ENCODE measurements at regions not wholly inside any gene's neighbourhood (a gene's known extent, or its start where the extent isn't known, plus 50 kb on each side); places are given as distances from the start of the nearest gene placed in this dataset.
A peak's percentile ranks its signal among the peaks of the same experiment; 100 is the strongest.

DNA sequence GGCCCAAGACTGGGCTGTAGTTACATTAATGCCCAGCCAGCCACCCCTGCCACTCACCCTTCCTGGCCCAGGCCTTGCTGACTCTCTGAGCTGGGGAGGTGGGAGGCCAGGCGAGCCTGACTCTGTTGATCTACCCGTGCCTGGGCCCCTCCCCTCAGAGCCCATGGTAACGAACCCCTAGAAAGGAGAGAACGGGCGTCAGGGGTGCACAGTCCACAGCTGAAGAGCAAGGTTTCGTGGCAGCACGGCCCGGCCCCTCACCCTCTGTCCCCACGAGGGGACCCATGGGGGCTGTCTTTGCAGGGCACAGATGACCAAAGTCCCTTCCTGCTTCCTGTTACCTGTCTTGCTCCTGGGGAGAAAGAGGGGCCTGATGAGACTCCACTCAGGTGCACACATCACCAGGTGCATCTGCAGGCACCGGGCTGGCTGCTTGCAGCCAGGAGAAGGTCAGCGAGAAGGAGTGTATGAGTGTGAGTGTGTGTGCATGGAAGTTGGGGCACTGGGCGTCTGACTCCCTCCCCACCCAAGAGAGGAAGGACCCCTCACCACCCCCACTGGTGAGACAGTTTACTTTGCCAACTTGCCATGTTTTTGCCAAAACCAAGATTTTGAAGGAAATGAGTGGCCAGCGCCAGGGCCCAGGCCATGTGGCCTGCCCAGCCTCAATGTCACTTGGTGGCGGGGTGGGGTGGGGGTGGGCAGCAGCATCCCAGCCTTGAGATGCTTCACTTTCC, 359.1 kb downstream of the SEC14L1 start:
- H3K36me3 ChIP-seq, result peaks cover 12 to 61% (median 49%) of the 10 kb centered on the region in 4 donors

DNA sequence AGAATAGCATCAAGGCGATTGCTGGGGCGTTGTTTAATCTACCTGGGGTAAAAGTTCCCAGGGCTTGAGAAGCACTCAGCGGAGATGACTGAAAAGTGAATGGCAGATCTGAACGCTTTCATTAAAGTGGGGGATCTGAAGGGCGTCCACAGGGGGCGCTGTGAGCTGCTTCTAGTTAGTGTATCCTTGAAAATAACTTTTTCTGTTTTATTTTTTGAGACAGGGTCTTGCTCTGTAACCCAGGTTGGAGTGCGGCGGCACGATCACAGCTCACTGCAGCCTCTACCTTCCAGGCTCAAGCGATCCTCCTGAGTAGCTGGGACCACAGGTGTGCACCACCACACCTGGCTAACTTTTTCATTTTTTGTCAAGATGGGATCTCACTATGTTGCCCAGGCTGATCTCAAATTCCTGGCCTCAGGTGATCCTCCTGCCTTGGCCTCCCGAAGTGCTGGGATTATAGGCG, 360.4 kb downstream of the SEC14L1 start:
- no peak overlapping the region for H3K4me3 ChIP-seq
- intact Hi-C loops (cut with DNase I), result no loop called here
- no peaks in the 10 kb centered on the region for H3K4me1 ChIP-seq
- no peak overlapping the region for H3K27ac ChIP-seq (replicated peaks in 1 of 4)
- H3K9me3 ChIP-seq, result no peaks in the 10 kb centered on the region
- WGBS, result 90% methylated on average over 12 of the region's 12 CpGs
- DNase-seq (ENCODE audit: extremely low spot score), result no peak
- peaks cover 12 to 53% (median 44%) of the 10 kb centered on the region in 4 donors for H3K36me3 ChIP-seq
- TF ChIP-seq, protein P1, sequence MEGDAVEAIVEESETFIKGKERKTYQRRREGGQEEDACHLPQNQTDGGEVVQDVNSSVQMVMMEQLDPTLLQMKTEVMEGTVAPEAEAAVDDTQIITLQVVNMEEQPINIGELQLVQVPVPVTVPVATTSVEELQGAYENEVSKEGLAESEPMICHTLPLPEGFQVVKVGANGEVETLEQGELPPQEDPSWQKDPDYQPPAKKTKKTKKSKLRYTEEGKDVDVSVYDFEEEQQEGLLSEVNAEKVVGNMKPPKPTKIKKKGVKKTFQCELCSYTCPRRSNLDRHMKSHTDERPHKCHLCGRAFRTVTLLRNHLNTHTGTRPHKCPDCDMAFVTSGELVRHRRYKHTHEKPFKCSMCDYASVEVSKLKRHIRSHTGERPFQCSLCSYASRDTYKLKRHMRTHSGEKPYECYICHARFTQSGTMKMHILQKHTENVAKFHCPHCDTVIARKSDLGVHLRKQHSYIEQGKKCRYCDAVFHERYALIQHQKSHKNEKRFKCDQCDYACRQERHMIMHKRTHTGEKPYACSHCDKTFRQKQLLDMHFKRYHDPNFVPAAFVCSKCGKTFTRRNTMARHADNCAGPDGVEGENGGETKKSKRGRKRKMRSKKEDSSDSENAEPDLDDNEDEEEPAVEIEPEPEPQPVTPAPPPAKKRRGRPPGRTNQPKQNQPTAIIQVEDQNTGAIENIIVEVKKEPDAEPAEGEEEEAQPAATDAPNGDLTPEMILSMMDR (IDR thresholded peaks at IDR 0.05), result peak; percentile 17 to 48 (median 23)
- no peak for TF ChIP-seq POLR2A (IDR thresholded peaks at IDR 0.05; ENCODE audit: low read depth)
- H3K27me3 ChIP-seq, result no peaks in the 10 kb centered on the region

More for the DNA sequence above, 359.1 kb downstream of the SEC14L1 start:
- intact Hi-C loops (cut with DNase I), result no loop called here
- TF ChIP-seq POLR2A (IDR thresholded peaks at IDR 0.05; ENCODE audit: low read depth) (no peak), POLR2AphosphoS5 (IDR thresholded peaks at IDR 0.05) (no peak), EP300 (IDR thresholded peaks at IDR 0.05) (no peak)
- TF ChIP-seq, protein P1 (IDR thresholded peaks at IDR 0.05), result no peak
- peaks cover 2 to 8% (median 4%) of the 10 kb centered on the region in 4 donors for H3K4me1 ChIP-seq
- H3K27ac ChIP-seq (replicated peaks in 1 of 4), result no peak overlapping the region
- 89% methylated on average over 14 of the region's 14 CpGs for WGBS
- no peaks in the 10 kb centered on the region for H3K9me3 ChIP-seq
- H3K27me3 ChIP-seq, result no peaks in the 10 kb centered on the region
- no peak overlapping the region for H3K4me3 ChIP-seq
- DNase-seq (ENCODE audit: extremely low spot score), result no peak

DNA sequence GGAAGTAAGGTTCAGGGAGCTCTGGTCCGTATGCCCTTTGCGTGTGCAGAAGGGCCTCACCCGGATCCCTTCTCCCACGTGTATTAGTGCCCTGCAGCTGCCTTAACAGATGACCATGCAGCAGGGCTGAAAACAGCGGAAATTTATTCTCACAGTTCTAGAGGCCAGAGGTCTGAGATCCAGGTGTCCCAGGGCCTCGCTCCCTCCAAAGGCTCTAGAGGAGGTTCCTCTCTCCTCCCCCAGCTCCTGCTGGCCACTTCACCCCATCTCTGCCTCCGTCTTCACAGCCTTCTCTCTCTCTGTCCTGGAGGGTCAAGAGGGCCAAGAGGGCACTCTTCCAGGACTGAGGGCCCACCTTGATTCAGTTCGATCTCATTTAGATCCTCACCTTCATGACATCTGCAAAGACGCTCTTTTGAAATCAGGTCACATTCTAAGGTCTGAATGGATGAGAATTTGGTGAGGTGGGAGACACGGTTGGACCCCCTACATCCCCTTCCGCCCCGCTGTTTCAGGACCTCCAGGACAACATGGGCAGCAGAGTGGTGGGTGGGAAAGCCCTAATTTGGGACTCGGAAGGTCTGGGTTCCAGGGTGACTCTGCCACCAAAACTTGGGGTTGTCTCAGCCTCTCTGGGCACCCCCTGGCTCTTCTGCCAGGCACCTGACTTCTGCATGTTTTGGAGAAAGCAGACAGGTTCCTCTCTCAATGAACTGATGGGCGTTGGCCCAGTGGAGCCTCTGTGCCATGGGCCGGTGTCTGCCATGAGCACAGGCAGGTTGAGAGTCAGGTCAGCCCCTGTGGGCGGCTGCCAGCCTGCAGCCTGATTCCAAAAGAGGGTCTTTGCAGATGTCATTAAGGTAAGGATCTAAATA, 361.2 kb downstream of the SEC14L1 start:
- intact Hi-C loops (cut with DNase I), result no loop called here

GRCh38 chr17:77502626-77503292, 362.0 kb downstream of the SEC14L1 start:
- intact Hi-C loops (cut with DNase I), result no loop called here
- WGBS, result 91% methylated on average over 13 of the region's 13 CpGs
- H3K4me1 ChIP-seq, result no peaks in the 10 kb centered on the region
- H3K4me3 ChIP-seq, result no peak overlapping the region
- no peaks in the 10 kb centered on the region for H3K27me3 ChIP-seq
- H3K36me3 ChIP-seq, result peaks cover 12 to 37% (median 29%) of the 10 kb centered on the region in 4 donors
- no peaks in the 10 kb centered on the region for H3K9me3 ChIP-seq
- no peak overlapping the region for H3K27ac ChIP-seq (replicated peaks in 1 of 4)
- no peak for DNase-seq (ENCODE audit: extremely low spot score)
- no peak for TF ChIP-seq EP300 (IDR thresholded peaks at IDR 0.05)
- no peak for TF ChIP-seq POLR2AphosphoS5 (IDR thresholded peaks at IDR 0.05)
- TF ChIP-seq, protein P1 (IDR thresholded peaks at IDR 0.05), result no peak
- TF ChIP-seq POLR2A (IDR thresholded peaks at IDR 0.05; ENCODE audit: low read depth), result no peak

More for the DNA sequence above, 361.2 kb downstream of the SEC14L1 start:
- DNase-seq (ENCODE audit: extremely low spot score), result no peak
- TF ChIP-seq POLR2A (IDR thresholded peaks at IDR 0.05; ENCODE audit: low read depth), result no peak
- TF ChIP-seq EP300 (IDR thresholded peaks at IDR 0.05), result no peak
- no peak for TF ChIP-seq POLR2AphosphoS5 (IDR thresholded peaks at IDR 0.05)
- WGBS, result 94% methylated on average over 11 of the region's 16 CpGs
- Histone ChIP-seq H3K27me3 (no peaks in the 10 kb centered on the region), H3K4me3 (no peak overlapping the region), H3K4me1 (no peaks in the 10 kb centered on the region), H3K27ac (replicated peaks in 1 of 4) (no peak overlapping the region), H3K36me3 (peaks cover 12 to 45% (median 36%) of the 10 kb centered on the region in 4 donors), H3K9me3 (no peaks in the 10 kb centered on the region)
